Left lung (tissue), 4 donors: ENCODE measurements at regions not wholly inside any gene's neighbourhood (a gene's known extent, or its start where the extent isn't known, plus 50 kb on each side); places are given as distances from the start of the nearest gene placed in this dataset.

Experiments used
- ATAC-seq: fragments of 200-7000 bp; cut with Tn5 transposase; one replicate; pipeline ENCODE4 v1.9.1; 2020; ENCODE audit warnings: moderate library complexity
- DNase-seq, 4 donors: peaks; one replicate each; pipeline ENCODE4 v3.0.0-alpha.2; 2013 to 2020
- H3K27ac ChIP-seq, 2 donors: fragments of 200-600 bp; sonication (generic) in 1 of 2; one replicate each; pipeline versions ENCODE4 v1.5.0 to v1.8.0; 2020 to 2021
- H3K27me3 ChIP-seq, 2 donors: fragments of 200-600 bp; sonication (generic) in 1 of 2; one replicate each; pipeline versions ENCODE4 v1.5.0 to v1.8.0; 2020 to 2021
- H3K36me3 ChIP-seq, 2 donors: fragments of 200-600 bp; sonication (generic) in 1 of 2; one replicate each; pipeline versions ENCODE4 v1.5.0 to v1.8.0; 2020 to 2021
- H3K4me1 ChIP-seq, 2 donors: fragments of 200-600 bp; one replicate each; pipeline ENCODE4 v1.8.0; 2021
- H3K4me3 ChIP-seq, 2 donors: fragments of 200-600 bp; sonication (generic) in 1 of 2; one replicate each; pipeline versions ENCODE4 v1.5.0 to v1.8.0; 2020 to 2021; ENCODE audit warnings: mild to moderate bottlenecking in 1 of 2
- H3K9me3 ChIP-seq, 2 donors: fragments of 200-600 bp; sonication (generic) in 1 of 2; one replicate each; pipeline versions ENCODE4 v1.5.0 to v1.8.0; 2020 to 2021
- CTCF ChIP-seq, 2 donors: fragments of 200-600 bp; sonication (generic) in 1 of 2; IDR thresholded peaks; one replicate each; pipeline versions ENCODE4 v1.5.0 to v1.8.0; 2021; ENCODE audit warnings: antibody characterized with exemption in 2 of 2
- intact Hi-C, 2 donors: fragments of 100-400 bp; cut with DNase I; formaldehyde crosslinking; loops; one replicate each; pipeline versions ENCODE4 v1.11.2 to v1.14.2; 2022
- donor health status: DM: no; HTN: yes; CAD: no.
- donor health status: DM: no; HTN: no; CAD: no.

- intact Hi-C loops = no loop called here
- no peak overlapping the region for H3K4me3 ChIP-seq
- H3K4me1 ChIP-seq = no peaks in the 10 kb centered on the region
- no peak overlapping the region for H3K27ac ChIP-seq
- DNase-seq (no peak), ATAC-seq (no peak)
- no peaks in the 10 kb centered on the region for H3K27me3 ChIP-seq
- no peaks in the 10 kb centered on the region for H3K36me3 ChIP-seq
- TF ChIP-seq CTCF (IDR thresholded peaks at IDR 0.05) = no peak
- H3K9me3 ChIP-seq = no peaks in the 10 kb centered on the region
Measured at GRCh38 chr4:111601671-111602070, 543.6 kb upstream of the FAM241A start.

GRCh38 chr4:111602848-111603247 is 542.4 kb upstream of the FAM241A start:
- DNase-seq = no peak
- ATAC-seq = no peak
- Histone ChIP-seq H3K27me3 (no peaks in the 10 kb centered on the region), H3K4me3 (no peak overlapping the region), H3K9me3 (no peaks in the 10 kb centered on the region), H3K4me1 (no peaks in the 10 kb centered on the region), H3K36me3 (no peaks in the 10 kb centered on the region), H3K27ac (no peak overlapping the region)
- no peak for TF ChIP-seq CTCF (IDR thresholded peaks at IDR 0.05)
- intact Hi-C loops = no loop called here

DNA sequence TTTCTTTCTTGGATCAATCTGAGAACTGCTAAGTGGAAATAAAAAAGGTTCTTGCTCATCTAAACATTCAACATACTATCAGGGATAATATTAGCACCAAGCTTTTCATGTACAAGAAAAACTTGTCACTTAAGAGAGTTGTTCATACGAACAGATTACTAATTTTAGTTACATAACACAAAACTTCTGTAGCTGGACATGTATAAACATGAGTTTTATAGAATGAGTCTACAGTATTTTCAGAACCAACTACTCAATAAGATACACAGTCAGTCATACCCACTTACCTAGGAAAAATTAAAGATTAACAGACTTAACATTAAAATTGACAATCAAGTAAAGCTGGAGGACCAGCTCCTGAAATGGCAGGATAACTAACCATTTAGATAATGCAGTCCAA is 540.1 kb upstream of the FAM241A start:
- ATAC-seq = no peak
- no peak for DNase-seq
- Histone ChIP-seq H3K27me3 (no peaks in the 10 kb centered on the region), H3K36me3 (no peaks in the 10 kb centered on the region), H3K9me3 (no peaks in the 10 kb centered on the region), H3K27ac (no peak overlapping the region), H3K4me3 (no peak overlapping the region), H3K4me1 (no peaks in the 10 kb centered on the region)
- intact Hi-C loops = no loop called here
- TF ChIP-seq CTCF (IDR thresholded peaks at IDR 0.05) = no peak

DNA sequence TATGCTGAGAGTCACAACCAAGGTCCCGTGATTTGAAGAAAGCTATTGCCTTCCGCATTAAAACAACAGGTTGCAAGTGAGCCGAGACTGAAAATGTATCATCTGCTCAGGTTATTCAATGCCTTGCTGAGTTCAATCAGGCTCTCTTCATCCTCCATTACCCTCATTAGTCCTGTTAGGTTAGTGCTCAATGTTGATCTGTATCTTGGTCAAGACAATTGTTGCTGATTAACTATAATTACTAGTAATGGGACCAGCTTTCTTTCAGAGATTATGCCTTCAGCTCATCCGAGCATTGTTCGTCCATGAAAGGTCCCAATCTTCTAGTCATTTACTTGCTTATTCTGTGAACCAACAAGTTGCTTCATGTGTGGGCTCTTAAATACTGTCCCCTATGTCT is 534.6 kb upstream of the FAM241A start:
- no peaks in the 10 kb centered on the region for H3K4me1 ChIP-seq
- H3K4me3 ChIP-seq = no peak overlapping the region
- no peaks in the 10 kb centered on the region for H3K27me3 ChIP-seq
- no peak overlapping the region for H3K27ac ChIP-seq
- no peak for ATAC-seq
- DNase-seq = no peak
- H3K36me3 ChIP-seq = no peaks in the 10 kb centered on the region
- intact Hi-C loops = no loop called here
- no peaks in the 10 kb centered on the region for H3K9me3 ChIP-seq
- TF ChIP-seq CTCF (IDR thresholded peaks at IDR 0.05) = no peak

DNA sequence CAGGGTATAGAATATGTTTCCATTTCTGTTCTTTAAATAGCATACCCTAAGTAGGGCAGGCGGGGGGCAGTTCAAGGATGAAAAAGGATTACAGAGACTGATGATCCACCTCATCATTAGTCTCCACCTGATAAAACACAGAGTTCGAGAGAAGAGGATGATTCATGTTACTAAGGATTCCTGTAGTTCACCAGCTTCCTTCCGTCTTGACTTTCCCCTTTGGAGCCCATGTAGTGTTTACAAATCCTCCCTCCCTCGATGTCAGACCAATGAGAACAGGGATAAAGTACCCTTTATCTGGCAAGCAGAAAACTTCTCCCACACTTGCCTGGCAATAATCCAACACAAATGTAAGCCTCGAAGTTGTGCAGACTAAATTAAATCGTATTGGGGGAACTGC is 526.3 kb upstream of the FAM241A start:
- intact Hi-C loops = no loop called here
- DNase-seq = peak in 1 of 4 donors; percentile 3
- H3K27ac ChIP-seq = no peak overlapping the region
- H3K36me3 ChIP-seq = no peaks in the 10 kb centered on the region
- H3K9me3 ChIP-seq = no peaks in the 10 kb centered on the region
- H3K4me1 ChIP-seq = no peaks in the 10 kb centered on the region
- no peak for TF ChIP-seq CTCF (IDR thresholded peaks at IDR 0.05)
- H3K4me3 ChIP-seq = no peak overlapping the region
- ATAC-seq = no peak
- no peaks in the 10 kb centered on the region for H3K27me3 ChIP-seq
